ENCODE measurements at regions not wholly inside any gene's neighbourhood (a gene's known extent, or its start where the extent isn't known, plus 50 kb on each side); places are given as distances from the start of the nearest gene placed in this dataset.

DNA sequence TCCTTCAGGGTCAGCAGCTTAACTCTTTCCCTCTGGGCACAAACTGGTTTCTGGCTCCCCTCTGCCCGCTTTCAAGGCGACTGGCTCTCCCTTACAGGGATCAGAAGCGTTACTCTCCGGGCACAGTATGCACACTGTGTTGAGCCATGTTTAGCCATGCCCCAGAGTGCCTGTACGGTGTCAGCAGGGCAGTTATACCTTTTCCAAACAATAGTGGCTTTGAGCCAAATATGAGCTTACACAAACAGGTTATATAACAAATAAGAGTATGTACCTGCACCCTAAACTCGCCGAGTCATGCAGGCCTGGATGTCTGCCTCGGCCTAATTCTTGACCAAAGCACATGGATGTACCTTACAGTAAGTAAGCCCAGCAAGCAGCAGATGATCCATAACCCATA lies 175.6 kb upstream of the ANKRD28 start:
- H3K9me1 ChIP-seq (ENCODE audit: insufficient read depth, low read length), result no peaks in the 10 kb centered on the region
- H3K4ac ChIP-seq (ENCODE audit: low read depth, low read length), result no peak overlapping the region
- in situ Hi-C loops (cut with MboI; ENCODE audit: low sequenced_read_pairs) (no loop called here), intact Hi-C loops (cut with micrococcal nuclease) (no loop called here), dilution Hi-C loops (cut with HindIII; ENCODE audit: low sequenced_read_pairs, unreplicated experiment) (no loop called here)
- H4K5ac ChIP-seq (ENCODE audit: low read depth, low read length), result no peak overlapping the region
- no peak overlapping the region; the same call in 1 of the 2 replicates for H3K23ac ChIP-seq (ENCODE audit: low read depth, low read length)
- H3K4me3 ChIP-seq (ENCODE audit: insufficient read depth, low read depth, low read length), result no peak overlapping the region
- no peak overlapping the region for H2BK15ac ChIP-seq (ENCODE audit: low read depth, low read length)
- no peak overlapping the region for H2AFZ ChIP-seq (replicated peaks; ENCODE audit: low read length, poor library complexity)
- WGBS, 2 experiments (ENCODE audit: extremely low coverage in 2 of 2, insufficient read length in 1 of 2), result 66% methylated on average over 3 of the region's 8 CpGs; no CpG with 5 or more reads in 1 of the 2 experiments
- no peaks in the 10 kb centered on the region for H3K79me1 ChIP-seq (ENCODE audit: low read depth in 1 of 2, low read length in 2 of 2)
- H3K36me3 ChIP-seq (ENCODE audit: control insufficient read depth, insufficient read depth, low read length), result no peaks in the 10 kb centered on the region
- no peak for DNase-seq
- H2AK5ac ChIP-seq (ENCODE audit: low read depth, low read length), result peak overlapping the region; percentile 32
- H4K8ac ChIP-seq (ENCODE audit: low read depth in 2 of 2, low read length in 2 of 2), result no peak overlapping the region
- H2BK120ac ChIP-seq (ENCODE audit: low read depth, low read length), result no peak overlapping the region
- no peak overlapping the region for H3K14ac ChIP-seq (replicated peaks; ENCODE audit: low read depth, low read length)
- no peak overlapping the region for H2AK9ac ChIP-seq (replicated peaks; ENCODE audit: low read depth, low read length, poor library complexity)
- H3K27ac ChIP-seq (ENCODE audit: insufficient read depth, low read length), result no peak overlapping the region
- H3K9ac ChIP-seq (ENCODE audit: low read depth, low read length), result no peak overlapping the region
- H3K56ac ChIP-seq (ENCODE audit: extremely low read depth, insufficient read depth, low read length), result no peak overlapping the region
- H3K4me1 ChIP-seq (ENCODE audit: control insufficient read depth, insufficient read depth, low read length), result peaks cover 5% of the 10 kb centered on the region; the same call in 1 of the 2 replicates
- no peak overlapping the region for H3K18ac ChIP-seq (ENCODE audit: low read depth, low read length)
- H3K4me2 ChIP-seq (ENCODE audit: low read depth, low read length), result no peak overlapping the region
- no TSS peak for BruUV-seq (replicated peaks)
- no peaks in the 10 kb centered on the region for H3K9me3 ChIP-seq (ENCODE audit: control insufficient read depth, insufficient read depth, low read length)
- no peak overlapping the region for H2BK5ac ChIP-seq (ENCODE audit: low read depth, low read length, poor library complexity, severe bottlenecking)
- no peak overlapping the region for H2BK20ac ChIP-seq (ENCODE audit: low read depth, low read length)
- ChIA-PET POLR2A (ENCODE audit: unreplicated experiment) (interaction anchor here (0.6 kb wide), 1 partner anchor 9 kb away, joined by 3 read pairs; no protein-coding TSS in a partner anchor), CTCF (interaction anchor here (1.4 kb wide), 1 partner anchor 9 kb away, joined by 4 read pairs; no protein-coding TSS in a partner anchor)
- H4K91ac ChIP-seq (ENCODE audit: insufficient read depth, low read depth, low read length), result no peak overlapping the region
- no peaks in the 10 kb centered on the region for H4K20me1 ChIP-seq (ENCODE audit: insufficient read depth, low read length)
- ATAC-seq (ENCODE audit: low read depth), result no peak
- no peaks in the 10 kb centered on the region for H3K27me3 ChIP-seq (ENCODE audit: control insufficient read depth, insufficient read depth, low read length)
- 0 out of 2 replicates have a peak, but pooled peaks have one; percentile 19 for TF ChIP-seq NFE2L2 (IDR thresholded peaks at IDR 0.05; ENCODE audit: low read depth, low read length)
- TF ChIP-seq CHD1 (IDR thresholded peaks at IDR 0.05; ENCODE audit: low read depth, low read length), result no peak

All from IMR-90 (cell line).